Limb (tissue), 2 donors: ENCODE measurements at regions not wholly inside any gene's neighbourhood (a gene's known extent, or its start where the extent isn't known, plus 50 kb on each side); places are given as distances from the start of the nearest gene placed in this dataset.
"Not testable (repeated sequence)": the region's sequence is repeated elsewhere in the genome, so short reads cannot be mapped to it uniquely, and the experiment has no call there.

Source experiments
- DNase-seq, 2 donors: peaks; one replicate each; pipeline ENCODE4 v3.0.0-alpha.2; 2016; ENCODE audit errors: extremely low spot score in 2 of 2

DNA sequence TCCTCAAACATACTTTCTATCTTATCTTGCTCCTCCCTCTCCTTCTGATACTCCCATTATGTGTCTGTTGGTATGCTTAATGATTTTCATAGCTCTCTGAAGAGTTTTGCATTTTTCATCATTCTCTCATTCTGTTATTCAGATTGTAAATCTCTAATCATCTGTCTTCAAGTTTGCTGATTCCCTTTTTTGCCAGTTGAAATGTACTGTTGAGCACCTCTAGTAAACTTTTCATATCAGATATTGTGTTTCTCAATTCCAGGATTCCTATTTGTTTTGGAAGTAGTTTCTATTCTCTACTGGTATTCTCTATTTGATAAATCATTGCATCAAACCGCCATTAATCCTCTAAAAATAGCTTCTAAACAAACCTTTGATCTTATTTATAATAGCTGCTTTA is 387.7 kb downstream of the PAX1 start:
- DNase-seq, result no peak

DNA sequence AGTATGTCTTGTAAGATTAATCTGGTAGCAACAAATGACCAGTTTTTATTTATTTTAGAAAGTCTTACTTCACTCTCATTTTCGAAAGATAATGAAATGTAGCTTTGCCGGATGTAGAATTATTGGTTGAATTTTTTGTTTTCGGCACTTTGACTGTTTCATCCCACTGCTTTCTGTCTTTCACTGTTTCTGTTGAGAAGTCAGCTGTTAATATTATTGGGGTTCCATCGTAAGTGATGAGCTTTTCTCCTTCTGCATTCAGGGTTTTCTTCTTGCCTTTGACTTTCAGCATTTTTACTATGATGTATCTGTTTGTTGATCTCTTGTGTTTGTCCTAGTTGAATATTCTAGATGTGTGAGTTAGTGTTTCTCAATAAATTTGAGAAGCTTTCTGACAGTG is 383.4 kb downstream of the PAX1 start:
- no peak for DNase-seq

DNA sequence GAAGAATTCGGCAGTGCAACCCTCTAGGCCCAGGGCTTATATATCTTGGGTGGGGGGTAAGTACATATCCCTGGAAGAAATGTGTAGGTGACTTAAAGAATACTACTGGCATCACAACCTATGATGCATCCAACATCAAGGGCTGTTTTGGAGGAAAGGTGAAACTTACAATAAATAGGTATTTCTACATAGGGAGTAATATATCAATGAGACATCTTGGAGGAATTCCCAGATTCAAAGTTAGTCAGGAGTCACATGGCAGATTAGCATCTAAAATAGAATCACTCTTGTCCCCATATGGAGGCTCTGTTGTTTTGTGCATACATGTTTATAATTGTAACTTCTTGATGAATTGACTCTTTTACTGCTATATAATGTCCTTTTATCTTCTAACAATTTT is 375.5 kb downstream of the PAX1 start:
- DNase-seq, result no peak

DNA sequence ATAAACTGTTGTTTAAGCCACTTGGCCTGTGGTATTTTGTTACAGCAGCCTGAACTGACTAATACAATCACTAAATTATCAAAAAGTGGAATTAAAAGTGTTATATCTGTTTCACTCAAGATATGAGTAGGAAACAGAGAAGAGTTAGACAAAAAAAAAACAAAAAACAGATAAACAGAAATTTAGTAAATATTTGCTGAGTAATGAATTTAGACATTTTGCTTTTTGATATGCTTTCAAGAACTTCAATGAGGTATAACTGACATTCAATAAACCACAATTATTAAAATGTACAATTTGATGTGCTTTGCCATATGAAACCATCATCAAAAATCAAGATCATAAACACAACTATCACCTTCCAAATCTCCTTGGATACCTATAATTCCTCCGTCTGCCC is 369.2 kb downstream of the PAX1 start:
- no peak for DNase-seq

DNA sequence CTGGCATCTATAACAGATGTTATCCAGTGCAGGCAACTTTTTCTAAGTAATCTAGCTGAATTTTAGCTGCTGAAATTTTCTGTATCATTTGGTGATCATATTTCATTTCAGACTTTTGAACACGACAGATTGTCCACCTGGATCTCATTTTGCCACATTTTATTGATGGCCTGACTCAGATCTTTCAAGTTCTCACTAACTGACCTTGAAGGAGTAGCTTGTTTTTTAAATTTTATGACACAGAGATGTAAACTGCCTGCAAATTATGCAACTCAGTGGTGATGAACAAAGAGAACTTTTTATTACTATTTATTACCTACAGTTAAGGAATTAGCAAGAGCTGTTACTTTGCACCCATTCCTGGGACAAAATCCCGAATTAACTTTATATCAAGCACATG is 366.4 kb downstream of the PAX1 start:
- DNase-seq, result no peak

DNA sequence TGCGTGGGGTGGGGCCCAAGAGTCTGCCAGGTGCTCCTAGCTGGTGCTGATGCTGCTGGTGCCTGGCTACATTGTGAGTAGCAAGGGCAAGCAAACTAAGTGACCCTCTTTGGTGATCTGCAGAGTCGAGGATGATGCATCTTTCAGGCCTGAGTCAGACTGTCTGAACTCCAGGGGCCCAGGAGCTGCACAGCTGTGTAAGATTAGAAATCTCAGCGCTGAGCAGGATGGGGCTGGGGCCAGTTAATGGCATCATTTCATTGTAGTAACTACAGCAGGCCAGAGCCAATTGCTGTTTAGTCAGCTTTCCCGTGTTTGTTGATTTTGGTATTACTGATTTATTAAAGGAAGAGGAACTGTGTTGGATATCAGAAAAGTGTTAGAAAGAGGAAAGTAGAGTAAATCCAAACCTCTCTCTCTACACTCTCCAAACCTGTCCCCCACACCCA is 365.2 kb downstream of the PAX1 start:
- peak in 1 of 2 donors; percentile 51 for DNase-seq

DNA sequence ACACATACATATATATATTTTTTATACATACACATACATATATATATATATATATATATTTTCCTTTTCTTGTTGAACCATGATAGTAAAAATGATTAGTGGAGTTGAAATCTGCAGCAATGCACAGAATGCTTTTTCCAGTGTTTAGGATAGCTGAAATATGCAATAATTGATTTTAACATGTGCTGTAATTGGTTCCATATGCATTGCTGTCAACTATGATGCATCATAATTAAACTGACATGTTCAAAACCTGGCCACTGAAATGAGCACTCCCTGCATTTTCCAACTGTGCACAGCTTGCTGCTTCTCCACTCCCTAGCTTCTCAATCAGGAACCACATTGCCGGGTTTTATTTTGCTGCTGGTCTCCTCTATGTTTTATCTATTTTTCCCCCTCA is 358.3 kb downstream of the PAX1 start:
- DNase-seq, result peak in 1 of 2 donors; percentile 15

DNA sequence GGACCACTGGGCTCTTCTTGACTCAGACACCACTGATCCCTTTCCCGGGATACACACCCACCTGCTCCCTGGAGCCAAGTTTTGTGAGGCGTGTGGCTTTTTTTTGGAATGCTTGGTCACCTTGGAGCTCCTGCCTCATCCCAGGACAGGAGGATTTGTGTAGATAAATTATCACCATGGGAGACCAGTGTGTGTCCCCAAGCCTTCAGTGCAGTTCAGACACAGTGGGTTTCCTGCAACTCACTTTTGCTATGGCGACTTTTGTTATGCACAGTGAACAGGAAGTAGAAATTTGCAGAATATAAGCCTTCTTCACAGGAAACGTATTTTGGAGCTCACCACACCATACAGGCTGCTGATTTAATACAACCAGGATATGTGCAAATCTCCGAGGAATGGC is 357.4 kb downstream of the PAX1 start:
- DNase-seq, result no peak

DNA sequence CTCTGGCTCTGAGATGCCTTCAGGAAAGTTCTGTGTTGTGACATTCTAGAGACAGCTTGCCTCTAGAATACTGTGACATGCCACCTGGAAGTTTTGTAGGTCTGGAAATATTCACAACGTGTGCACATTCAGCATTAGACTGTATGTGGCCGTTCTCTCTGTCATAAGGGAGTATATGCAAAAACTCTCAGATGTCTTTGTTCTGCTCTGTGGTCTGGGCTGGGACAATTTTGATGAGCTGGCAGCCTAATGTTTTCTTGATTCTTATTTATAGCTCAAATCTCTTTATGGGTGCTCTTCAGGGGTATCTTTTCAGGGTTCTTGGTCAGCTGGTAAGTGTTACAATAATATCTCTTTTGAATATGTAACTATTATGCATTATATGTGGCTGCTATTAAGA is 355.1 kb downstream of the PAX1 start:
- DNase-seq, result no peak

DNA sequence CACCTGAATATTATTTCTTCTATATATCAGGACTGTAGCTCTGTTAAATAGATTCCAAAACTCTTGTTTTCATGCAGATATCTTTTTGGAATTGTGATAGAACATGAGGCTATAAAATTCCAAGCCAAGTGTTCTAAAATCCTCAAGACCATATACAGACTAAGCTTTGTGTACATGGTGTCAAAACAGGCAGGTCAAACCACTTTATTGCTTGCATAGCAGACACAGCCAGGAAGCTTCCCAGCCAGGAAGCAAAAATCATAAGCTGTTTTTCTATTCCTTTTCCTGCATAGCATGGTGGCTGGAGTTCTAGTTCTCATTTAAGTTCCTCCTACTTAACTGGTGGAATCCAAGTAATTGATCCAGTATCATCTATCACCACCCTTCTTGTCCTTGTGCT is 353.3 kb downstream of the PAX1 start:
- no peak for DNase-seq

DNA sequence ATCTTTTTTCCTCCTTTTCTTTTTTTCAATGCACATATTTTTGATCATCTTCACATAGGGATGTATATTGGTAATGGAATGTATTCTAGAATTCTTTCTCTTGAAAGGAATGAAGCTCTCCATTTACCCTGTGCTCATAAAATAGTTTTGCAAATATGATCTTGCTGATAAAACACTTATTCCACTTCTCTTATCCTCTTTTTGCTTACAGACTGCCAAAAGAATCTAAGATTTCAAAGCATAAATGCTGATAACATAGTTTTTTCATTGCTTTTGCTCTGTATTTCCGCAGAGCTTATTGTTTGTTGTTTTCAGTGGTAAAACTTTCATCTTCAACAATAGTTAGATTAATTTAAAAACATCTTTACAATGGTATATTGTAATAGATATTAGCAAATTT is 350.5 kb downstream of the PAX1 start:
- no peak for DNase-seq

DNA sequence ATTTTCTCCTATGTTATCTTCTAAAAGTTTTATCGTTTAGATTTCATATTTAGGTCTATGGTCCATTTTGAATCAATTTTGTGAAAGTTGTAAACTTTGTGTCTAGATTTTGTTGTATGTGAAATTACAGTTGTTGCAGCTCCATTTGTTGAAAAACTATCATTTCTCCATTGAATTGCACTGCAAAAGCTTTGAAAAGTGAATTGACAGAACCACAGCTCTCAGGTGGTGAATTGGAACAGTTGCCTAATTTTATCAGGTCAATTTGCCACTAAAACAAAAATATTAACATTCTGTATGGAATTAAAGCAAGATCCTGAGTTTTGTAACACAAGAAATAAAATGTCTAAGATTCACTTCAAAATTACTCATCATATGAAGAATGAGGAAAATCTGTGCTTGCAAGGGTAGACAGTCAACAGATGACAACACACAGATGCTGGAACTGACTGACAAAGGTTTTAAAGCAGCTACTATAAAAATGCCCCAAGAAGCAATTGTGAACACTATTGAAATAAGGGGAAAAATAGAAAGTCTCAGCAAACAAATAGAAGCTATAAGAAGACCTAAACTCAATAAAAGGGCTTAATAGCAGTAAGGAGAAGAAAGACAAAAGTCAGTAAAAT is 346.7 kb downstream of the PAX1 start:
- no peak for DNase-seq

DNA sequence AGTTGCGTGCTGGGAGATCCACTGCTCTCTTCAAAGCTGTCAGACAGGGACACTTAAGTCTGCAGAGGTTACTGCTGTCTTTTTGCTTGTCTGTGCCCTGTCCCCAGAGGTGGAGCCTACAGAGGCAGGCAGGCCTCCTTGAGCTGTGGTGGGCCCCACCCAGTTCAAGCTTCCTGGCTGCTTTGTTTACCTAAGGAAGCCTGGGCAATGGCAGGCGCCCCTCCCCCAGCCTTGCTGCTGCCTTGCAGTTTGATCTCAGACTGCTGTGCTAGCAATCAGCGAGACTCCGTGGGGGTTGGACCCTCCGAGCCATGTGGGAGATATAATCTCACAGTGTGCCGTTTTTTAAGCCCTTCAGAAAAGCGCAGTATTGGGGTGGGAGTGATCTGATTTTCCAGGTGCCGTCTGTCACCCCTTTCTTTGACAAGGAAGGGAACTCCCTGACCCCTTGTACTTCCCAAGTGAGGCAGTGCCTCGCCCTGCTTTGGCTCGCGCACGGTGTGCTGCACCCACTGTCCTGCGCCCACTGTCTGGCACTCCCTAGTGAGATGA is 340.6 kb downstream of the PAX1 start:
- DNase-seq, result not testable (repeated sequence)

DNA sequence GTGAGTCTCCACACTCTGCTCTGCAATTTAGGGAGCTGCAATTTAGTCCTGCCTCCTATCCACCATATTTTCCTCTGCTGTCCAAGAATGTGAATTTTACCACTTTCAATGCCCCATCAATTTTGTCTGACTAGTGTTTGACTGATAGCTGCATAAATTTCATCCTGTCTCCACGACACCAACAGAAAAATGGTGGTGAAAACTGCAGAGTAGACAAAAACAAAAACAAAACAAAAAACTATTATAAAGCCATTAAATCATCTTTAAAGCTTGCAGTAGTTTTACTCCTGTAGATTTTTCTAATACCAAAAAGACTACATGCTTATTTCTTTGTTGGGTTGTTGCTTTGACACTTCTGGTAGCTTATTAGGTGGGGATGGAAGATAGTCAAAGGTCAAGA is 322.0 kb downstream of the PAX1 start:
- DNase-seq, result no peak

DNA sequence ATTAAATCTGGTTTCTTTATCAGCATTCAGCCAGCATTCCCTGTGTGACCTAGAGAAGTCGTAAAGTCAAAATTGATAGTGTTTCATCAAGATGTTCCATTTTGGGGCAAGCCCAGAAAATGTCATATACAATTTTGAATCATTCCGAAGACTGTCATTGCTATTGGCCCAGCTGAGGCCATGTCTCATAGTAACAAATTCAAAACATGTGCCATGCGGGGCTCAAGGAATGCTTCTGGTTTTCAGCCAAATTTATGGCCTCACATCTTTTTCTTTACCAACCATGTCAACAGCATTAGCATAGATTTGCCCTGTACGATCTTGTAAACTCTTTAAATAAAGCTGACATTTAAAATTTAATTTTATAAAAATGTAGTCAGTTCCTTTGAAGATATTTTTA is 314.7 kb downstream of the PAX1 start:
- DNase-seq, result peak in 1 of 2 donors; percentile 18

DNA sequence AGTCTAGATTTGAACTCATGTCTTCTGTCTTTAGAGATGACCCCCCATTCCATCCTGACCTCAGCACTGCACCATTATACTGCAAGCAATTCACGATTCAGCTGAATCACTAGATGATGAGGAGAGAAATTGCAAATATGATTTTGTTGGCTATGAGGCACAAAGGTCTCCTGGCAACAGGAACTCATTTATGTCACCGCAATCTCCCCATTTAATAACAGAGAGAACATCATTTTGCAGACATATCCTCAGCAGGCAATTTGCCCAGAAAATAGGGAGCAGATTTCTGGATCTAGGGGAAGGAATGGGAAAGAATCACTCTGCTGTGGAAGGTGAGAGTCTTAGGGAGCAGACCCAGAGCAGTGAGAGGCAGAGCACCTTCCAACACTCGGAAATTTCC is 303.0 kb downstream of the PAX1 start:
- DNase-seq, result peak in 1 of 2 donors; percentile 31

DNA sequence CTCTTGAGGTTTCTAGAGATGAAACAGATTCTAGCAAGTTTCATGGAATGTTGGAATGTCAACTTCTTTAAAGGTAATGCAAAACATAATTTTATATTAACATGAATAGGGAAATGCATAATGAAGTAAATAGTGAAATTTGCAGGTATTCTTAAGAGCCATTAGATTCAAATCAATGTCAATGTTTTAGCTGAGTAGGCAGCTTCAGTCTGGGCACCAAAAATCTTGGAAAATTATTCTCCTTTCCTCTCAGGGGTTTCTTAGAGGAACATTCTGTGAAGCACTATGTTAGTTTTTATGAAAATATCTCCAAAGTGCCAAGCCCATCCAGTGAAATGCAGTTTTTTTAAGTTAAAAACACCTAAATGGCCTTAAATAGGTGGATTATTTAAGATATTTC is 300.8 kb downstream of the PAX1 start:
- DNase-seq, result no peak

DNA sequence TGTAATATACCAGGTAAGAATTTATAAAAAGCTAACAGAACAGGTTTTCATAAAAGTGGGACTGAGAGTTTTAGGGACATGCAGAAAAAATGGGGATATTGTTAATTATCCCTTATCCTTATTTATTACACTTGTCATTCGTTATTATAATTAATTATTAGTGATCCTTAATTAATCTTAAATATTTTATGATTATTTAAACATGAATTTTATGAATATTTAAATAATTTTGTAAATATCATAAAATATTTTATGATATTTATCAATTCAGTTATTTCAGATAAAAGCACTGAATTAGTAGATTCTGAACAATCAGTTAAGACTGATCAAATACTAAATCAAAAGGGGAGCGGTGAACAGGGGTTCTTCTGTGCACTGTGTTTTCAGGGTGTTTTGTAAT is 300.1 kb downstream of the PAX1 start:
- no peak for DNase-seq

DNA sequence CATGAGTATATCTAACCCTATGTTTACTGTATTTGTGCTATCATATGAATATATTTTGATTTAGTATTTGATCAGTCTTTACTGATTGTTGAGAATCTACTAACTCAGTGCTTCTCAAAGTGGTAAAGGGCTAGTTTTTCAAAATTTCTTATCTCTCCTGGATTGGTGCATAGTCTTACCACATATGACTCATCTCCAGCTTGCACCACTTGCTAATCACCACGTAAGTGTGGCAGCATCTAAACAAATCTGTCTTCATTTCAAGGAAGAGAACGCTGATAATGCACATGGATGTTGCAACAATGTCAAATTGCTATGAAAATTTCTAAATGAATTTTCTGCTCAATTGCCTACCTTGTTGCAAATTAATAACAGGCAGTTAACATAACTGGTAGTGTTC is 299.5 kb downstream of the PAX1 start:
- no peak for DNase-seq

DNA sequence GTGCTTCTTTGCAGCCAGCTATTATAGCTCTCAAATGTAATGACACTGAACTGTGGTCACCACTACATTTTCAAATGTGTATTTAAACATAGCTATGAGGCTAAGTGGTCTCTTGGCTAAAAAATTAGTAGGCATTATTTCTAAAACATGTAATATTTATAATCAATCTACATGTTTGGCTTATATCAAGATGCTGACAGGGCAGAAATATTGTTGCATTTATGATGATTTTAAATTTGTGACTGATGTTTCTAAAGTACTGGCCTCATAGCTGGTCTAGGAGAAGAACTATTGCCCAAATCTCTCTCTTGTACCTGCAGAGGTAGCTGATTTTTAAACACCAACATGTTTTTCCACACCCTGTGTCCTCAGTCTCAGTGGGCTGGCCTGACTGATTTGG is 298.2 kb downstream of the PAX1 start:
- no peak for DNase-seq

DNA sequence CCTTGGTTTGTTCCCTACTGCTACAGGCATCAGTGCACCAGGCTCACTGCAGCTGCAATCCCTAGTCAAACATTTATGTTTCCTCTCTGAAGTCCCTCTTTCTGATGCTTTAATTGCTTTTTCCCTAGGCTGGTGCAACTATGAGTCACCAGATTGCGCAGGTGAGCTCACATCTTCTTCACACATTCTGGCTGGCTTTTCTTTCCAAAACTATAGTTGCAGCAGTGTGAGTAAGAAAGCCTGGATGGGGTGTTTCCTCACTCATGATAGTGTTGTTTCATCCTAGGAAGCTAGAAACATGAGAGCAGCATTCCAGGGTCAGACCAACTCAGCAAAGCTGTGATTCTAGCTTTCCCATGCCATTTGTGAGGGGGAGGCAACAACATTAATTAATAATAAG is 296.4 kb downstream of the PAX1 start:
- no peak for DNase-seq

DNA sequence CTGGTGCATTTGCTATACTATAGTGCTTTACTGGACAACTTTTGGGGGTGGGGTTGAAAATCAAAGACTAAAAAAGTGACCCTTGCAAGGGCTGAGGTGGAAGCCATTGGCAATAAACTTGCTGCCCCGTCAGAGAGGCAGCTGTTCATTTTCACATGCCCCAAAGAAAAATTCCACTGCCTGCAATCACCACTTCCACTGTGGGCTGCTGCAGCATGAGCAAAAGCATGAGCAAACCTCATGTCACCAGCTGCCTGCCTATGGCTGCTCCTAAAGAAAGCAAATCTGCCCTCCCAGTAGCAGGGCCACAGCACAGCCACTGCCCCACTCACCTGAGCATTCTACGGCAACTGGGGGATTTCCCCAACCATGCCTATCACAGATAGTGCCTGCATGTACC is 290.0 kb downstream of the PAX1 start:
- no peak for DNase-seq

DNA sequence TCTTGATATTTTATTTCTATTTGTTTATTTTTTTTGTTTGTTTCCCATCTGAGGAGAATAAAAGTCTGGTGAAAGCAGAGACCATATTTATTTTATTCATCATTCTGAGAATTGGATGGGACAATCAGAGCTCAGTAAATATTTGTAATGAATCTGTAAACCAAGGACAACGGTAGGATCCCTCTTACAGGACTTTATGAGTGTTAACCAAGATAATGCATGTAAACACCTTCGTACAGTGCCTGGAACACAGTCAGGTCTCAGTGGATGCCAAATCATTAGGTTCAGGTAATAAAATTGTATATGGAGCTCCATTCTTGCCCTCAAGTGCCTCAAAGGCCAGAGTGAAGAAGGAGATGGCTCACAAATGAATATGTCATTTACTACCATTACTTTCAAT is 288.7 kb downstream of the PAX1 start:
- DNase-seq, result no peak

DNA sequence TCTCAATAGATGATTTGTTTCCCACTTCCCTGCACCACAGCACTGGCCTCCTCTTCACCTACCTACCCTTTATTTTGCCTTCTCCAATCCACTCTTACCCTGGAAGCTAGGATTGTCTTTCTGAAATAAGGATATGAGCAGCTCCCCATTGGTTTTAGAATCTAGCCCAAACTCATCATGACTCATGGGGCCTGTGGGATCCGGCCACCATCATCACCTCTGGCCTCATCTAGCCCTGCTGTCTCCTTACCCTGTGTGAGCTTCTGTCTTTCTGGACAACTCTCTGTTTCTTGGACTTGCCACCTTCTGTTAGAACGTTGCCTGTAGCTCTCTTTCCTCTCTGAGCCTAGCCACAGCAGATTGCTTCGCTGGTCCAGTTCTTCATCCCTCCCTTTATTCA is 277.1 kb downstream of the PAX1 start:
- DNase-seq, result no peak
